ENCODE measurements at regions not wholly inside any gene's neighbourhood (a gene's known extent, or its start where the extent isn't known, plus 50 kb on each side); places are given as distances from the start of the nearest gene placed in this dataset.

DNA sequence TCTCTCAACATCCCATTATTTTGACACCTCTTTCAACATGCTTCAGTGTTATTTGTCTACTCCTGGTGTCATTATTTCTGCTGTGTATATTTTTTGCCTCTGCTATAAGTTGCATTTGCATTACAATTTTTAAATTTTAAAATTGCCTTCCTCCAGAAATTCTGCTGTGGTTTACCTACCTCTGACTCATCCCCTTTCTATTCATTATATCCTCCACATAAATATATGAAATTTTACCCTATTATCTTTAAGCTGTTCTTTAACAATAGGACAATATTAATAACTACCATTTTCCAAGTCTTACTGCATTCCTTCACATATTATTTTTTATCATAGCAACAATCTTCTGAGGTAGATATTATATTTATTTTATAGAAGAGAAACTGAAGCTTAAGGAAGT, 178.1 kb upstream of the NRIP1 start:
- DNase-seq = no peak

DNA sequence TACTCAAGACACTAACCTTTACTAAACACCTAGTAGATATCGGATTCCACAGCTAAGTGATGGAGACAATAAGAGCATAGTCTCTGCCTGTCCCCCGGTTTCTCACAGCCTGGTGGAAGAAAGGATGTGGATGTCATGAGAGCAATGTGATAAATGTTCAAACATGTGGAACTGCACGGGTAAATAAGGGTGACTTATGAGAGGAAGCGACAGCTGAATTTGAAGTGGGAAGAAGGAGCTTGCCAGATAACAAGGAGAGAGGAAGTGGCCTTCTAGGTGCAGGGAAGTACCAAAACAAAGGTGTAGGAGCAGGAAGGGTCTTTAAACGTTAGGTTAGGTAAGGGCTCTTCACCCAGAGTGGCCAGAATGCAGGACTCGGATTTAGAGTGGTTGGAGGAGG, 178.6 kb upstream of the NRIP1 start:
- DNase-seq = no peak

DNA sequence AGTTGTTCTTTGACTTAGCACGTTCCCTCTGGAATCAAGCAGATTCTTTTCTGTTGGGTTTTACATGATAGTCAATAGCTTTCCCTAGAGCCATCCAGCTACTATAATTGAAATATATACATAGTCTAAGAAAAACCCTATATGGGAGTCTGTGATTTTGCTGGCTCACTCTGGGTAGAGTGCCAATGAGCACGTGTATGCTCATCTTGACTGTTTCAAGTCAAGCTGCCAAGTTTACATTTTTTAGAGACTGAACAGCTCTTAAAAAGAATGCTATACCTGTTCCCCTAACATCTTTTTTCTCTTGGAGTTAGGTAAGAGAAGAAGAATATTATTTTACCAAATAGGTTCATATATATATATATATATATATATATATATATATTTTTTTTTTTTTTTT, 182.8 kb upstream of the NRIP1 start:
- DNase-seq = no peak

DNA sequence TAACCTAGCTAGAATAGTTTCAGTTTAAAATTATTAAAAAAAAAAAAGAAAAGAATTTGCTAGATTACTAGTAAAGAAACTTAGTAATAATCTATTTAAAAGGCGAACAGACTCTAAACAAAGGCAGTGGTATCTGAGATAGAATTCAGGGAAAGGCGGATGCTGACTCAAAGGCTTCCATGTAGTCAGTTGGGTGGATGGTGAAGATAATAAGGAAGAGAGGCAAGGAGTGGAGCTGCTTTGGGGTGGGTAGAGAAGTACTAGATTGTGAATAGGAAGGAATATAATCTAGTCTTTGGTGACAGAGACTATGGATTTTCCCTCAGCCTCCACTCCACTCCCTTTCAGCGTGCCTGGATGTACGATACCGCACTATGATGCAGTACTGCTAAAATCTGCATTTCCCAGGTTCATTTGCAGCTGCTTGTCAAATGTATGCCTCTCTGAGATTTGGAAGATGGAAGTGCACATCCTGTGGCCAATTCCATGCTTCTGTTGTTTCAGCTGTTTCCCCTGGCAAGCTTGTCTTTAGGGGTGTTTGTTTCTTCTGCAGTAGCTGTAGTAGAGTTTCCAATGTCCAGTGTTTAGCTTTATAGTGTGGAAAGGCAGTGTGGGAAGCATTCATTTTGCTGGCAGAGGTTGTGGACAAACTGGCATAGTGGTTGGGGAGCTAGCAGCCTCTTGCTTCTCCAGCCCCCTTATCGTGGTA, 184.6 kb upstream of the NRIP1 start:
- no peak for DNase-seq

DNA sequence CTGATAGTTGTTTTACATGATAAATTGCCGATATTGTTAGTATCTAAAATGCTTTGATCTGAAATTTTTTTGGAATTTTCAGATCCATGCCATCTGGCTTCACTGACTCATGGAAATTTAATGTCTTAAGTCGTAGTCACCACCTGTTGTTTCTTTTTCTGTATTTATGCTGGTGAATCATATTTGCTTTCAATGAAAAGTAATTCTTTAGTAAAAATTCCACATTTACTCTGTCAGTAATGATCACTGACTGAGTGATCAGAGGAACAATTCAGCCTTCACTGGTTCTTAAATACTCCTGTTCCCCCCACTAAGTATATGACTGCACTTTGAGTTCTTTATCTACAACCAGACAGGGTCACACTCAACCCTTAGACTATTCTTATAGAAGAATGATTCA, 185.6 kb upstream of the NRIP1 start:
- no peak for DNase-seq

DNA sequence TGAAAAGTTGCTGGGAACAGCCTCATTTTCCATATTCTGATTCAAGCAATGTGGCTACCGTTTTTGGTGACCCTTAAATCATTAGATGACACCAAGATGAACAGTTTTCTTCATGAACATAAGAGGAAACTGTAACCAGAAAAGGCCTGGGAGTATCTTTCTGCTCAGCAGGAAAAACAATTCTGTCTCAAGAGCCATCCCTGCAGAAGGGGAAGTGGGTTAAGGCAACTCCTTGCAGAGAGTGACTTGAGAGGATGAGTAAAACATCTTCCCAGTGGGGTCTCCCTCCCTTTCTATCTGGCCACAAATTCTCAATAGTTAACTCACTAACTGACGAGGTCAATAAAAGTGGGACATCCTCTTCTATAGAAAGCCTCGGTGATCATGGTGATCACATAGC, 187.6 kb upstream of the NRIP1 start:
- DNase-seq = peak; percentile 6

DNA sequence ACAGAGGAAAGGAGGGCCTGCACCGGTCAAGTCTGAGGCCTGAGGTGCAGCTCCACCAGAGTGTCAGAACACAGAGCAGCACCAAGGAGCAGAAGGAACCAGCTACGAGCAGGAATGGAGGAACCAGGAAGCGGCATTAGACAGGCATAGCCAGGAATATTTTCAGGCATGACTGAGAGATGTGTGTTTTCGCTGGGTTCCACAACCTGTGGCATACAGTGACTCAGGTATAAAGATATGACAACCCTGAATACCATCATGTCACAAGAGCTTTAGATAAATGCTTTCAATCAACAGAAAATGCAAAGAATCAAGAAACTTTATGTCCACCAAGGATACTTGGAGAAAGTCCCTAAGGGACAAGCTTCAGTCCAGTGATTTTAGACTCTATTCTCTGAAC, 189.3 kb upstream of the NRIP1 start:
- no peak for DNase-seq

DNA sequence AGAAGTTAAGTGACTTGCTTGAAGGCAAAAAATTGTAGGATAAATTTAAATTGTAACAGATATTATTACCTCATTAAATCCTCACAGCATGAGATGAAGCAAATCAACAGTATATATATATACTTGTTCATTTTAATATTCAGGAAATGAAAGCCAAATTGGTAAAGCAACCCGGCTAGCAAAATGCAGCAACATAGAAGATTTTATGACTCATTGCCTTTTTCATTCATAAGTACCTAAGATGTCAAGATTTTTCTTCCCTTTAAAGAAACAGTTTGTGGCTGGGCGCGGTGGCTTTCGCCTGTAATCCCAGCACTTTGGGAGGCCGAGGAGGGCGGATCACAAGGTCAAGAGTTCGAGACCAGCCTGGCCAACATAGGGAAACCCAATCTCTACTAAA, 190.5 kb upstream of the NRIP1 start:
- no peak for DNase-seq

DNA sequence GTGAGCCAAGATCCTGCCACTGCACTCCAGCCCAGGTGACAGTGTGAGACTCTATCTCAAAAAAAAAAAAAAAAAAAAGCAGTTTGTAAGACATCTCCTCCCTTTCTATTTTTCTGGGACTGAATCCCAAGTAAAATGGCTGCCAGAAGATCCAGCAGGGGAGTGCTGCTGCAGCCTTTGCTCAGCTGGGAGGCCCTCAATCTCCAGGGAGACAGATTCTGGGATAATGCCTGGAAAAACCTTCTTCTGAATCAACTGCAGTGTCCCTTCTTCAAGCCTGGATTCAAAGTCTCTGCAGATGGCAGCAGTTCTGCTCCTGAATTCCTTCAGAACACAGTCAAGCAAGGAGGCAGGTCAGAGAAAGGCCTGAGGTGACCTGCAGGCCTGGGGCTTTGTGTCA, 191.0 kb upstream of the NRIP1 start:
- DNase-seq = no peak

DNA sequence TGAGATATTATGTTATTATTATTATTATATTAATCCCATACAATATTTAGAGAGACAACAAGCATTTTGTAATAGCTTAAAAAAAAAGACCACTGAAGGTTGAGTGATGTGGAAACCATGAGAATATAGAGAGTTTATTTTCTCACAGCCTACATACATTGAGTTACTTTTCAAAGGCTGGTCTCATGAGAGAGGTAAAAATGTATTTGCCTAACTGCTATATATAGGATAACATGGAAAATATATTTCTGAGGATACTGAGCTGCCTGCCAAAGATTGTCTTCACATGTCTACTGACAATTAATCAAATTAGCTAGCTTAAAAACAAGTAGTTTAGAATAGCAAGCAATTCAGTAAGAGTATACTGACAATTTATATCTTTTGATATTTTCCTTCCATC, 192.2 kb upstream of the NRIP1 start:
- DNase-seq = no peak

DNA sequence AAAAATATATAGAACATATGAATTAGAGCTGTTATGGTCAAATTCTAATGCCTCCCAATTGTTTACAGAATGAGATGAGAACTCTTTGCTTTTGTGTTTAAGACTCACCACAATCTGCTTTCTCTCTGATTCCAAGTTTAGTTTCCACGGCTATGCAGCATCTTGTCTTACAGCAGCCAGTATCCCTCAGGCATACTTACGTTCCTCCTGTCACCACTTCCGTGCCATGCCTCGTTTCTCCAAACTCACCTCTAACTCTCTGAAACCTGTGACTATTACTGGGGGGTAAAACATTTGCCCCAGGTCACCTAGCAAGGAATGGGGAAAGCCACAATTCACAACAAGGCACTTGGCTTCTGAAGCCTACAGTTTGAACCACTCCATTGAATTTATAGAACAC, 192.8 kb upstream of the NRIP1 start:
- DNase-seq = no peak

DNA sequence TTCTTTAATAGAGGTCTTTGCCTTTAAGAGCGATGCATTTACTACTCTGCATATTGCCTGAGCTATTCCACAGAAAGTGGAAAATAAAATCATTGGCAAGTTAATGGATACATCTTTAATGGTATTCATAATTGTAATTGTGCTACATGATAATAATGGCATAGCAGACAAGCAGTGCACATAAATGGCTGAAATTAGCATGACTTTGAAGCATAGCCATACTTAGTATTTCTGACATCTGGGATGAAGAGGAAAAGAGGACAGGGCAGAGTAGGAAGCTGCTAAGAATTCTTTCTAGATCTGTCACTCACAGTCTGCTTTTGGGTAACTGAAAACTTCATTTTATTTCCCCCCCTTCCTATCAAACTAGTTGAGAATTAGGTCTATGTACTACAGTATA, 195.0 kb upstream of the NRIP1 start:
- no peak for DNase-seq

DNA sequence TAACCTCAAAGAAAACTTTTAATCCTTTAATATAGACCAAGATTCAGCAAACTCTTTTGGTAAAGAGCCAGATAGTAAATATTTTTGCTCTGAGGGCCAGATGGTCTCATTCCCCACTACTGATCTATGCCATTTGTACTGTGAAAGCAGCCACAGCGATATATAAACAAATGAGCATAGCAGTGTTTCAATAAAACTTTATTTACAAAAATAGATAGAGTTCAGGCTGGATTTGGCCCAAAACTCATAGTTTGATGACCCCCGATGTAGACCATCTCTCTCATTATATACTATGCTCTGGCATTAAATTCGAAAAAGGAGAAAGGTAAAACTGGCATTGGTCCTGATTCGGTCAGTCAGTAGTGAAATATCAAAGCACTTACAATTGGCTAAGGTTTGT, 195.8 kb upstream of the NRIP1 start:
- DNase-seq = no peak

DNA sequence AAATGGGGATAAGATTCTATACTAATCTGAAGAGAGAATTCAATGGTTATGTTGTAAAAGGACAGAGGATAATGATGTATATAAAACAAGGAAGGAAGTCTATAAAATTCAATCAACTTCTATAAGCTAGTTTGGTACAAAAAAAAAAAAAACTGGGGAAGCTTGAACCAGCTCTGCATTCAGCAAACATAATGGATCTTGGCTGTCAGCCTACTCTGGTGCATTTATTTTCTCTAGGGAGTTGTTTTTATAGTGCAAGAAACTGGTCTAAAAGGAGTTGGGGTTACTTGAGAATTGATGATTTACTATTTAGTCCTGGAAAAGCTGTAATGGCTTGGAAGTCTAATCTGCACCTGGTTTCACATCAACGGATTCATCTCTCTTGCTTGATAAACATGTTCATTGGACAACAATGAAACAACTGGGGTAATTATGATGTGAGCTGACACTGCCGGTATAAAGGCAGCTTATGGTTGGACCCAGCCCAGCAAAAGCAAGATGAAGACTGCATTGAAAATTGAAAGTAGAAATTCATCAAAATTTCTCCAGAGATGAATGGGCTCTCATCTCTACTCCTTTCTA, 199.4 kb upstream of the NRIP1 start:
- DNase-seq = no peak

DNA sequence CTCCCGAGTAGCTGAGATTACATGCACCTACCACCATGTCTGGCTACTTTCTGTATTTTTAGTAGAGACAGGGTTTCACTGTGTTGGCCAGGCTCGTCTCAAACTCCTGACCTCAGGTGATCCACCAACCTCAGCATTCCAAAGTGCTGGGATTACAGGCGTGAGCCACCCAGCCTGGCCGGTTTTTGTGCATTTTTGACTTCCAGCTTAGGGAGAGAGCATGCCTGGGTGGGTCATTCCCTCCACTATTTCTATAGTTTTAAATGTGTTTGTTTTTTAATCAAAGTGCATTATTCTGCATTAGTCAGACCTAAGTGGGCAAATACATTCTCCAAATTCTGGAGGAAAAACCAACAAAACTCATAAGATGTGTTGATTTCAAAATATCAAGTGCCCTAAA, 207.4 kb upstream of the NRIP1 start:
- no peak for DNase-seq

DNA sequence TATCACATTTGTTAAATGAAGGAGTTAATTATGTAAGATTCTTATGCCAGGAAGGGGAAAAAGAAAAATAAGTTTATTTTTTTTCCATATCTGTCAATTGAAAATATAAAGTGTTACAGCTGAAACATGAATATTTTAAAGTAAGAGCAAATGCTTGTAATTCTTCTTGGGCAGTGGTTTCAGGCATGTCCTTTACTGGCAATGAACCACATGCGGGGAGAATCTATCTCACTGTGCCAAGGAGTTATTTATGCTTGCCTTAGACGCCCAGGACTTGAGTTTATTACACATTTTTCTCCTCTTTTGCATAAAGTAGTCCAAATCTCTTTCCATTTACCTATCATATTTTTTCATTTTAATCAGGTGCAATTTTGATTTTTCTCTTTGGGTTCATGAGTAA, 207.8 kb upstream of the NRIP1 start:
- DNase-seq = no peak

DNA sequence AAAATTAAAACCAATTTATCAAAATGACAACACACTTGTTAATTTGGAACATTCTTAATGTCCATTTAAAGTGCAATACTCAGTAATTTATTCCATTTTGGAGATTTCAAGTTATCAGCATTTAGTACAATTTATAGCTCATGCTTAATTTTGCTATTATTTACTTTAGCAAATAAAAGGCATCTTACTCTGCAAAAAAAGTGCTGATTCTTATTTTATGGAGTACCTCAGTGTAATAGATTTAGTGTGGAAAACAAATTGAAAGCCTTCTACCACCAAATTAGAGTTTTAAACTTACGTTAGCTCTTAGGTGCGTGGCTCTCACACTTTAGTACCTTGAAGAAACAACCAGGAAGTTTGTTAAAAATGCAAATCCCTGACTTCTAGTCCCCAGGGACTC, 208.4 kb upstream of the NRIP1 start:
- no peak for DNase-seq

DNA sequence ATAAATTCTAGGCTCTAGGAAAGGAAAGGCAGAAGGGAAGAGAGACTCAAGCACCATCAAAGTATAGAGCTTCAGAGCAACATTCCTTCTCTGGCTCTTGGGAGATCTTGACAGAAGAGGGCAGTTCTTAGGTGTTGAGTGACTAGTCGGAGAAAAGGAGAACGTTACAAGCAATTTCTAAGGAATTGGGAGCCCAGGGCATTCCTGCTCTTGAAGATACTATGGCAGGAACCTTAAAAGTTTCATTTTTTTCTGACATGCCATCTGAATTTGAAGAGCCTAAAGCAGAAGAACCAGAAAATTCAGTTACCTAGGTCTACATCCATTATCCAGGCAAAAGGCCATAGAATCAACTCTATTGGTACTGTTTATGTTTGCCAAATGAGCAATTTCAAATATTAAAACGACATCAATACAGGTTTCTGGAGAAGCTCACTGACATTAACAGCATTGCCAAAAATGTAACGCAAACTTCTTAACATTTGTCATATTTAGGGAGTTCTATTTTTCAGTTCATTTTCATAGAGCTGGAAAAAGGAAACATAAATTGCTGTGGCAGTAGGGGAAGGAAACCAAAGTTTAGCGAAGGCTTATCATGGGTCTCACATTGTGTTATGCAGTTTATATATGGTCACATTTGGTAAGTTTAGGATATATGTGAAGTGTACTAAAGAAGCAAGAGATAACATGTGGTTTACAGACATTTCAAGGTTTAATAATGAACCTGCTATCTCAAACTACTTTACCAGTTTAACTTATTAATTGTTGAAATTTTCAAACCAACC, 210.1 kb upstream of the NRIP1 start:
- DNase-seq = peak; percentile 19

DNA sequence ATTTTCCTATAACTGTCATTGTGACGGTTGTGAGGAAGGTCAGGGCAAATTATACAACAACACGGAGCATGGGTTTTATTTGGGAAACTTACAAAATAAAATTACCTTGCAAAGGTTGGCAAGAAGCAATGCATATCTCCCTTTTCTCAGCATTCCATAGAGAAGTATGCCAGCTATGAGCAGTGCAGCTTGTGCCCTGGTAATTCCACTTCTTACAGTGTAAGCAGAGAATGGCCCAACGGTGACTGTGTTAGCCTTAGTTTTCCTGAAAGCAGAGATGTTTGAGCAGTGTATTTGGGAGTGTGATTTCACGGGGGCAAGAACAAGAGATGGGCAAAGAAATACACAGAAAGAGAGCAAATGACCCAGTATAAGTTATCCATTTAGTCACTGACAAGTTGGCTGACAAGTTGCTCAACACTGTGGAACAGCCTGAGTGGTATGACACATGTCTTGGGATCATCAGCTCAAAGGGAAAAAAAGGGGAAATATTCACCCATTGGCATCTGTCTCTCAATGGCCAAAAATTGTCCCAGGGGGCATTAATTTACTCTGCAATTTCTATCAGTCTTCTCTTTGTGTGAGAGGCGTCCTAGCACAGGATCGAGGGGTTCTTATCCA, 210.9 kb upstream of the NRIP1 start:
- DNase-seq = no peak

DNA sequence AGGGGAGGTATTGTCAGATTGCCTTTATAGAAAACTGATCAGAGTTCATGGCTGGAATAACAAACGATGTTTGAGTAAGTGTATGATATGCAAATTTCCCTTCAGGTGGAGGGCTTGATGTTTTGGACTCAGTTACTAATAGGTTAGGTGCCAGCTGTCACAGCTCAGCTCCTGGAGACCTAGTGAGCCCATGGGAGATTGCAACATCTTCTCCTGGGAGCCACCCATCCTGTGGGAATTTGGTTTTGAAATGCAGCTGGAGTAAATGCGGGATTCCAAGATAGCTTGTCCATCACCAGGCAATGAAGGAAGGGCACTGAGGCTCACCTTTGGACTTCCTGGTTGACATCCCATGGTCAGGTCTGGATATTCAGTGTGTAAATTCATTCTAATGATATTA, 211.4 kb upstream of the NRIP1 start:
- DNase-seq = no peak

DNA sequence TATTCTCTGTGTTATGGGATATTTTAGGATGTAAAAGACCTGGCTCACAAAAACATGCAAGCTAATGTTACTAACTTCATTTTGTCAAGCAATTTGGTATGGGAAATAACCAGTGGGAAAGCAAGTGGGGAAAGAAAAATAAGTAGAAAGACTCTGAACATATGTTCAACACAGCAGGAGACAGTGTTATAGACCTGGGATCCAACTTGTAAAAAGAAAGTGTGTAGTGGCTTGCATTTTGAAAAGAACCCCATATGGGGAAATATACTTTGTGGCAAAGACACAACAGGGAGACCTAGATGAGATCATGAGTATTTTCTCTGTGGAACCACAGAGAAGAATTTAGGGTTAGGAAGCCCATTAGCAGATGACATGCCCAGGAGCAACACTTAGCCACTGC, 212.7 kb upstream of the NRIP1 start:
- DNase-seq = no peak

DNA sequence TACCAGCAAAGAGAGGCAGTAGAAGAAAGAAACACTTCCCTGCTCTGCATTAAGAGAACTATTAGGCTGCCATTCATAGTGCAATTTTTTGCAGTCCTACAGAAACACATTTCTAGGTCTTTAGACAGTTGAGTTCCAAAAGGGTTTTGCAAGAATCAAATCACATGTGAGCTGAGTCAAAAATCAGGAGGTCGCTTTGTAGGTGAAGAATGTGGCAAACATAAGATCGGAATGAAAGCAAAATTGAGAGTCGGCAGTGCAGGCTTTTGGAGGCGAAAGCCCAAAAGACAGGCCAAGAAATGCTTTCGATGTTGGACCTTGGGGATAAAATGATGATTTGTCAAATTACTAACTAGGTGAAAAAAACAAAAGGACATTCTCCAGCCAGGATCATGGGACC, 213.5 kb upstream of the NRIP1 start:
- no peak for DNase-seq

DNA sequence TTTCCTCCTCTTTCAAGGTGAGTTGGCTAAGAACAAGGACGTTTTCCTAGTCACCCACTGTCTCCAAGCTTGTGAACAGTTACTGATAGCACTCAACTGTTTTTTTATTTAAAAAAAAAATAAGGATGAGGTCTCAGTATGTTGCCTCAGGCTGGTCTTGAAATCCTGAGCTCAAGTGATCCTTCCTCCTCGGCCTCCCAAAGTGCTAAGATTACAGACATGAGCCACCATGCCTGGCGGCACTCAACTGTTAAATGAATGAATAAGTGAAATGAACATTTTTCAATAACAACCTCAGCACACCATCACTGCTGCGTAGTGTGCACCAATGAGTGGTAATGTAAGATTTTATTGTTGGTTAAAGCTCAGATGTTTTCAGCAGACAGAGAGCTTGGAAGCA, 214.1 kb upstream of the NRIP1 start:
- DNase-seq = no peak

DNA sequence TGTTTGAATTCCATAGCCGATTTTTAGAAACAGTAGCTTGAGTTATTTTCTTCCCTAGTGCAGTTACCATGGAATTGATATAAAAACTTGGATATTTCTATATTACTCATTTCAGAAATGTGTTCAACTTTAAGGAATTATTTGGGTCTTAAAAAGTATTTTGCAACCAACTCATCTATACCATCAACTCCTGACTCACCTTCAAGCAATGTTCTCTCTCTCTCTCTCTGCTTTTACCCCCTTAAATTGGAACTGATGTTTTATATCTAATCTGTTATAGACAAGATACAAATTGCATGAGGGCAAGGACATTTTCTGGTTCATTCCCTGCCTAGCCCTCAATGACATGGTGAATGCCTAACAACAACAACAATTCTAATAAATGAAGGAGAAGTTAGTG, 214.7 kb upstream of the NRIP1 start:
- no peak for DNase-seq
